HG02973 (cell line): ENCODE measurements at regions not wholly inside any gene's neighbourhood (a gene's known extent, or its start where the extent isn't known, plus 50 kb on each side); places are given as distances from the start of the nearest gene placed in this dataset.

Experiments used
- ATAC-seq: cut with Tn5 transposase; IDR thresholded peaks from one replicate; pipeline ENCODE4 v1.9.1; 2021; ENCODE audit warnings: moderate library complexity; ENCODE audit not compliant: unreplicated experiment

GRCh38 chr1:30258876-30259275 lies 464.5 kb downstream of the MATN1 start:
- no peak for ATAC-seq

- no peak for ATAC-seq
Measured at GRCh38 chr1:30258471-30258870, 464.9 kb downstream of the MATN1 start.

- ATAC-seq = no peak
Measured at GRCh38 chr1:30257742-30258380, 465.5 kb downstream of the MATN1 start.

- no peak for ATAC-seq
Measured at GRCh38 chr1:30257322-30257721, 466.1 kb downstream of the MATN1 start.

GRCh38 chr1:30256911-30257310 lies 466.5 kb downstream of the MATN1 start:
- ATAC-seq = no peak

- no peak for ATAC-seq
Measured at GRCh38 chr1:30255111-30255724, 468.2 kb downstream of the MATN1 start.

GRCh38 chr1:30253807-30254440 lies 469.5 kb downstream of the MATN1 start:
- no peak for ATAC-seq

GRCh38 chr1:30253361-30253760 lies 470.0 kb downstream of the MATN1 start:
- no peak for ATAC-seq

GRCh38 chr1:30250984-30251850 lies 472.2 kb downstream of the MATN1 start:
- no peak for ATAC-seq

GRCh38 chr1:30250338-30250983 lies 472.9 kb downstream of the MATN1 start:
- ATAC-seq = no peak

GRCh38 chr1:30249446-30250337 lies 473.7 kb downstream of the MATN1 start:
- ATAC-seq = no peak

- no peak for ATAC-seq
Measured at GRCh38 chr1:30248774-30249173, 474.6 kb downstream of the MATN1 start.

GRCh38 chr1:30248373-30248772 lies 475.0 kb downstream of the MATN1 start:
- ATAC-seq = no peak

- no peak for ATAC-seq
Measured at GRCh38 chr1:30244801-30245200, 478.6 kb downstream of the MATN1 start.

GRCh38 chr1:30242722-30243457 lies 480.5 kb downstream of the MATN1 start:
- ATAC-seq = no peak

- ATAC-seq = no peak
Measured at GRCh38 chr1:30242168-30242567, 481.2 kb downstream of the MATN1 start.

GRCh38 chr1:30241681-30242080 lies 481.7 kb downstream of the MATN1 start:
- ATAC-seq = no peak

- ATAC-seq = no peak
Measured at GRCh38 chr1:30234091-30234490, 489.3 kb downstream of the MATN1 start.

- no peak for ATAC-seq
Measured at GRCh38 chr1:30232288-30232899, 491.0 kb downstream of the MATN1 start.
